ENCODE measurements at regions not wholly inside any gene's neighbourhood (a gene's known extent, or its start where the extent isn't known, plus 50 kb on each side); places are given as distances from the start of the nearest gene placed in this dataset.

- TF ChIP-seq REST (IDR thresholded peaks at IDR 0.05; ENCODE audit: insufficient read depth in 1 of 2, low read depth in 2 of 2, low read length in 1 of 2) (no peak), CTCF (IDR thresholded peaks at IDR 0.05) (no peak), POLR2AphosphoS5 (IDR thresholded peaks at IDR 0.05; ENCODE audit: low read depth, low read length) (no peak), SIN3A (IDR thresholded peaks at IDR 0.05; ENCODE audit: borderline replicate concordance, insufficient read depth, low read depth, low read length) (no peak), TCF7L2 (IDR thresholded peaks at IDR 0.05; ENCODE audit: low read depth, low read length) (no peak)
Observed at GRCh38 chr1:34653110-34653509, 101.7 kb upstream of the GJB5 start.

All from Panc1 (cell line).